HG03095 (cell line): ENCODE measurements at regions not wholly inside any gene's neighbourhood (a gene's known extent, or its start where the extent isn't known, plus 50 kb on each side); places are given as distances from the start of the nearest gene placed in this dataset.

Experiments
- ATAC-seq: cut with Tn5 transposase; IDR thresholded peaks from one replicate; pipeline ENCODE4 v1.9.1; 2021; ENCODE audit warnings: moderate library complexity; ENCODE audit not compliant: unreplicated experiment

DNA sequence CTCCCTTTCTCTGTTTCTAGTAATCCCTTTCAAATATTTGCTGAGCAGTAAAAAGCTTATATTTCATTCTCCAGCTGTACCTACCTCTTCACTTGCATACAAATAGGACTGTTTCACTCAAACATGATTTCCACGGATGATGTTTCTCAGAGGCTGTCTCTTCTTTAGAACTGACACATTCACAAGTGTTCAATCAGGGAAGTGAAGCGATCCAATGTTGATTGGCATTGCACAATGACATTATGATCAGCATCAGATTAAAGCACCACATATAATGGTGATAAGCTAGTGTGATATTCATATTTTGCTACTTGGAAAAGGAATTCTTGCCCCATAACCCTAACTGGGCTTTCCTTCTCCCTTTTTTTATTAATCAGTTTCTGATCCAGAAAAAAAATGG, 681.8 kb downstream of the TBC1D32 start:
- no peak for ATAC-seq

- no peak for ATAC-seq
These were observed 685.6 kb downstream of the TBC1D32 start for GRCh38 chr6:120648713-120649112.

- no peak for ATAC-seq
These were observed 688.2 kb downstream of the TBC1D32 start for GRCh38 chr6:120646101-120646500.

DNA sequence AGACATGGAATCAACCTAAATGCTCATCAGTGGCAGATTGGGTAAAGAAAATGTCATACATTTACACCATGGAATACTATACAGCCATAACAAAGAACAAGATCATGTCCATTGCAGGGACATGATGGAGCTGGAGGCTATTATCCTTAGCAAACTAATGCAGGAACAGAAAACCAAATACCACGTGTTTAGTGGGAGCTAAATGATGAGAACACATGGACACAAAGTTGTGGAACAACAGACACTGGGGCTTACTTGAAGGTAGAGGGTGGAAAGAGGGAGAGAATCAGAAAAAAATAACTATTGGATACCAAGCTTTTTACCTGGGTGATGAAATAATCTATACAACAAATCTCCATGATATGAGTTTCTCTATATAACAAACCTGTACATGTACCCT, 701.3 kb downstream of the TBC1D32 start:
- no peak for ATAC-seq

- ATAC-seq, result no peak
These were observed 706.7 kb downstream of the TBC1D32 start for GRCh38 chr6:120627612-120628011.

DNA sequence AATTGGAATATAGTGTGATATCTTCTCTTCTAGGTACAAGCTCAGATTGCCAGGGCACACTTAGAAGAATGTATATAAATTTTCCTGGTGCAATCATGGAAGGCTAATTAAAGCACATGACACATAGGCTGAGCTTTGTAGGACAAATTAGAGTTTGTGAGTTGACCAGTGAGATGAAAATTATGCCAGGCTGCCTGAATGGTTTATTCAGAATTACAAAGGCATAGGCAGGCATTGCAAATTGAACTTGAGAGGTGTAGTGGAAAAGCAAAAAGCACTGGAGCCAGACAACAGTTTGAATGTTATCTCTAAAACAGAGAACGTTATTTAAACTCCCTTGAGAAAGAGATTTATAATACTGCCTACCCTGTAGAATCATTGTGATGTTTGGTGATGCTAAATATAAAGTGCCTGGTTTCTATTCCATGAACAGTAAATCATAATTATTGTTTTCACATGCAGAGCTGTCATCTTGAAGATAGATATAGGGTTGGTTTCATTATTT, 712.1 kb downstream of the TBC1D32 start:
- no peak for ATAC-seq

DNA sequence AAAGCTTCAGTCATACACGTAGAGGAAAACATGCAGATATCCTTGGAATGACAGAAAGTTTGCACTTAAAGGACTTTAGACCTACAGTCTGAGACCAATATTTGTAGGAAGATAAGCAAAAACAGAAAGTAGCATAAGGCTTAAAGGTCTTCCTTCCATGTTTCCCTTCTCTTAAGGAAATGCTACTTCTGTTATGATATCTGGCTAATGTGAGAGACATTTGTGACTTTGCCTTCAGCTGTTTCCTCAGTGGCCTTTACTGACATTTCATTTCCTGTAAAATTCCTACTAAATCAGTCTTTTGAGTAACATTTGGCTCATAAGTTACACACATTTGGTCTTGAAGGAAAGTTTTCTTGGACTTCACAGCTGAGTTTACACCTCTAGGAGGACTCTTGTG, 713.4 kb downstream of the TBC1D32 start:
- ATAC-seq, result no peak

DNA sequence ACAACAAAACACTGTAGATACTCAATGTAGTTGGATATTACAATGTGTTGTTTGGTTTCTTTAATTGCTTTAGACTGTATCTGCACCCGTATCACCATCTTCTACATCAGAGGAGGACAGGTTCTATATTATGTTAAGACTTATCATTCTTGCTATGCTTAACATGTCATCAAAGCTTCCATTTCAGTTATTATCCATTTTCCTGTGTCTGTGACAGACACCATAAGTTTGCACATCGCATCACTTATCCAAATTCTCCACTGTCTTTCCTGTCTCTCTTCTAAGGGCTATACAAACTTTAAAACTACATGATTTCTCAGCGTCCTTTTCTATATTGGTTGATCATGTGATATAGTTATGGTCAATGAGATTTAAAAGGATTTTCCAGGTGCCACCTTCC, 719.0 kb downstream of the TBC1D32 start:
- no peak for ATAC-seq

GRCh38 chr6:120614723-120615122, 719.6 kb downstream of the TBC1D32 start:
- ATAC-seq, result no peak

- no peak for ATAC-seq
These were observed 725.5 kb downstream of the TBC1D32 start for GRCh38 chr6:120608826-120609225.

DNA sequence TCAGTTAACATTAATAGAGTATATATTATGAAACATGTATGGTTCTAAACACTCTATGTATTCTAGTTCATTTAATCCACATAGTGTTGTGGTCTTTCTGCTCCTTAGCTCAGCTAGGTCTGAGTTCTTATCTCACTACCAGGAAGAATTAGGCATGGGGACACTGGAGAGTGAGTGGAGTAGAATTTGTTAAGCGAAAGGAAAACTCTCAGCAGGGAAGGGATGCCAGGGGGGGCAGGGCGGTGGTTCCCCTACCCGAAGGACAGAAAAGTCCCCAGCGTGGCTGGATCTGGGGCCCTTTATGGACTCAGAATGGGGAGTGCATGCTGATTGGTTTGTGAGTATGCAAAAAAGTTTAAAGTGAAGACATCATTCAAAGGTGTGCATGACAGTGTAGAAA, 727.5 kb downstream of the TBC1D32 start:
- ATAC-seq, result no peak

- ATAC-seq, result no peak
These were observed 729.8 kb downstream of the TBC1D32 start for GRCh38 chr6:120604510-120604909.

- ATAC-seq, result no peak
These were observed 743.7 kb downstream of the TBC1D32 start for GRCh38 chr6:120590611-120591010.

- ATAC-seq, result no peak
These were observed 745.9 kb downstream of the TBC1D32 start for GRCh38 chr6:120588424-120588823.

- no peak for ATAC-seq
These were observed 746.9 kb downstream of the TBC1D32 start for GRCh38 chr6:120587381-120587780.

DNA sequence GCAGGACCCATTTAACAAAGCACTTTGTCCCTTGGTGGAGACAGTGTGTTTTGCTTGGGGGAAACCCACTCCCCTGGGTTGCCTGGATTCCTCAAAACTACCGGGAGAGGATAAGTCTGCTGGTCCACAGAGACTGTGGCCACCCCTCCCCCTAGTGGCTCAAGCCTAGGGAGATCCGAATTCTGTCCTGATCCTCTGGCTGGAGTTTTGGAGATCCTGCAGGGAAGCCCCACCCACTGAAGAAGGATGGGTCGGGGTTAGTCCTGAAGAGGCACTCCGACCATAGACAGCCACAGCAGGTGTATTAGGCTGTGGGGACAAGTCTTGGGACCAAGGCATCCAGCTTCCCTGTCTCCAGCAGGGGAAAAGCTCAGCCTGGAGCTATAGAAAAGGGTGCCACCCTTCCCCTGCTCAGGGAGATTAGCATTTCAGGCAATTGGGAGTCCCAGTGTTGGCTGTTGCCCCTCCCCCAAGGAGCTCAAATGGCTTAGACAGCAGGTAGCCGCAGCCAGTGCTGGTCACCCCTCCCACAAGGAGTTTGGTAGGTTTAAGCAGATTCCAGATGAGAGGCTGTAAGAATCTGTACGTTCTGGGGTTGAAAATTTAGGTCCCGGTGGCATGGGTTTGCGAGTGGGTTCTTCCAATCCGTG, 750.0 kb downstream of the TBC1D32 start:
- ATAC-seq, result no peak

DNA sequence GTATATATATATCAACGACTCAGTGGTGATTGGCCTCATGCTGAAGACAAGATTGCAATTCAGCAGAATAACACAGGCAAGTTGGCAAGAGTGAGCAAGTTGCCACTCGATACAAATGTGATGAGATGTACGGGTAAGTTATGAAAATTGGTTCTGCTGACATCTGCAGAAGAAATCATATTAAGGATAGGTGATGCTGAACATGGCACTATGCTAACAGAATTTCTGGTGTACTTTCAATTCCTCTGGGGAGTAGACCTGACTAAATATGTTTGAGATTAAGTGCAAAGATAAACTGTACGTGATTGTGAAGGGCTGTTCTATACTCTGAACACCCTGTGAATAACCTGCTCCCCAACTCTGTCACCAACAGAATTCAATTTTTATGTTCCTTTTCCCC, 758.2 kb downstream of the TBC1D32 start:
- ATAC-seq, result no peak

DNA sequence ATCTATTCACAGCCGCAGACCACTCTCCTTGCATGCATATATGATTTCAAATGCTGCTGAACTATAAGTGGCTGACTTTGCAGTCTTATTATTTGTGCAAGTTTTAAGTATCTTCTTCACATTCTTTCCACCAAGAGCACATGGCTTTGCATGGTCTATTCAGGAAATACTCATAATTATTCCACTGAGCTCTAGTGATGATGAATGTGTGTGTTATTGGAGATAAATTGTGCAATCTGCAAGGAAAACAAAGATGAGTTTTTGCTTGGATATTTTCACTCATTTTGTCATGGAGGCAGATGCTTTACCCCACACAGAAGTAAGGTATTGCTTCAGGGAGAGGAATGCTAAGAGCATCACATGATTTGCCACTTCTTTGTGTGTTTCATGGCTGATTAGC, 764.6 kb downstream of the TBC1D32 start:
- no peak for ATAC-seq

DNA sequence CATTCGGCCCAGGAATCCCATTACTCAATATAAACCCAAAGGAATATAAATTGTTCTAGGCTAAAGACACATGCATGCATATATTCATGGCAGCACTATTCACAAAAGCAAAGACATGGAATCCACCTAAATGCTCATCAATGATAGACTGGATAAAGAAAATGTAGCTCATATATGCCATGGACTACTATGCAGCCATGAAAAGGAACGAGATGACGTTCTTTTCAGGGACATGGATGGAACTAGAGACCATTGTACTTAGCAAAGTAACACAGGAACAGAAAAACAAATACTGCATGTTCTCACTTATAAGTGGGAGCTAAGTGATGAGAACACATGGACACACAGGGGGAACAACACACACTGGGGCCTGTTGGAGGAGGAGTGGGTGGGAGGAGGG, 769.5 kb downstream of the TBC1D32 start:
- ATAC-seq, result no peak

DNA sequence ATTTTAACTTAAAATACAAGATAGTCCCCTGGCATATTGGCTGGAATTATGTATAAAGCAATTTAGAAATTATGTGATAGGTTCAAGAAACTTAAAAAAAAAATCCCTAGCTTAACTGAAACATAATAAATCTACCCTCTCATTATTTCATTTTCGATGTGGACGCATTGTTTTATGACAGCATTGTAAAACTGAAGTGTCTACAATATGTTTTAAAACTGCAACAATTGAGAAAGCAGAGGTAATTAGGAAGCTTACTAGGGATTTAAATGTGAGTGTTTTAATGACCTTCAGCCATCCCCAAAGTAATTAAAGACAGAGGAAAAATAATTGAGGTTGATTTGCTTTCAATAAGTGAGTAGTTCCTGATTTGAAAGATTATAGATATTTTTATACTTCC, 776.0 kb downstream of the TBC1D32 start:
- ATAC-seq, result no peak

- no peak for ATAC-seq
These were observed 776.7 kb downstream of the TBC1D32 start for GRCh38 chr6:120557554-120557953.

GRCh38 chr6:120556491-120556890, 777.8 kb downstream of the TBC1D32 start:
- ATAC-seq, result no peak

DNA sequence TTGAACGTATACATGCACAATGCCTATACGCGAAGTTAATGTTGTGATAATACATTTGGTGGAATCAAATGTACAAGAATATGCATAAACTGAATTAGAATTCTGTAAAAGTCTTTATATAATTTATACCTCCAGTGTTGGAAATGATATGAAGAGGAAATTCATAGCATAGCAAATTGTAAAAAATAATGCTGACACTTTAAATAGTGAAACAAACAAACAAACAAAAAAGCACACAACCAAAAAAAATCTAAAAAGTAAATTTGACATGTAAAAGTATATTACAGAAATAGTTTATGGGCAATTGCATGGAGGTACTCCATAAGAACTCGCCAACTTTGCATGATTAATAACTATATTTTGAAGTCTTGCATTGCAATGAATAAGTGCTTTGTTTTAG, 780.9 kb downstream of the TBC1D32 start:
- ATAC-seq, result no peak
